GM18498 (cell line): ENCODE measurements at regions not wholly inside any gene's neighbourhood (a gene's known extent, or its start where the extent isn't known, plus 50 kb on each side); places are given as distances from the start of the nearest gene placed in this dataset.

Experiments
- ATAC-seq: cut with Tn5 transposase; IDR thresholded peaks from one replicate; pipeline ENCODE4 v1.9.1; 2021; ENCODE audit warnings: mild to moderate bottlenecking, moderate library complexity; ENCODE audit not compliant: unreplicated experiment

DNA sequence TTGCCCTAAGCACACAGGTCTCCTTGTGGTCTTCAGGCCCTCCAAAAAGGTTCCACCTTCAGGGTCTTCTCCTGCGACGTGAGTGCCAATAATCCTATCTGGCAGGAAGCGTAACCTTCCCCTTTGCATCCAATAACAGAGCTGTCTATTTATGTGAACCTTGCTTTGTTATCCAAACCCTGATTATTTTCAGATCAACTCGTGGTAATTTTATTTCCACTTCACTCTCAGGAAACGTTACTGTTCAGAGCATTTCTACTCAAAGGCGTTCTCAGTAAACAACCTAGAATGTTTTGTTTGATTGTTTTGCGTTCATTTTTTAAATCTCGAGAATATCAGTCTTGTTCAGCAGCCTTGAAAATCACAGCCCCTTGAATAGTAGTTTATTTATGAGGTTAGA, 232.3 kb upstream of the KLF6 start:
- ATAC-seq, result no peak

DNA sequence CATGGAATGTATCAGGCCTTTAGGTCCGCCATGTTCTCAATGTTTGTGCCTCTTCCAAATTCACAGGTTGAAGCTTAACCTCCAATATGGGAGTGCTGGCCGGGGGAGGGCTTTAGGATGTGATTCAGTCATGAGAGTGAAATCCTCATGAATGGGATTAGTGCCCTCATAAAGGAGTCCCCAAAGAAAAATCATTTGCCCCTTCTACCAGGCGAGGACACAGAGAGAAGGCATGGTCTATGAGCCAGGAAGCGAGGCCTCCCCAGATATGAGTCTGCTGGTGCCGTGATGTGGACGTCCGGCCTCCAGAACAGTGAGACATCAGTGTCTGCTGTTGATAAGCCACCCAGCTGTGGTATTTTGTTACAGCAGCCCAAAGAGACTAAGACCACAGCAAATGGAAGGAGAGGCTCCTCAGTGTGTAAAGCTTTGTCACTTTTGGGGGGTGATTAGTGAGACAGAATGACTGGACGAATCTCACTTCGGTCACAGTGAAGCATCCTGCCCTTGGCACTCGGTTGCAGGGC, 231.3 kb upstream of the KLF6 start:
- no peak for ATAC-seq

DNA sequence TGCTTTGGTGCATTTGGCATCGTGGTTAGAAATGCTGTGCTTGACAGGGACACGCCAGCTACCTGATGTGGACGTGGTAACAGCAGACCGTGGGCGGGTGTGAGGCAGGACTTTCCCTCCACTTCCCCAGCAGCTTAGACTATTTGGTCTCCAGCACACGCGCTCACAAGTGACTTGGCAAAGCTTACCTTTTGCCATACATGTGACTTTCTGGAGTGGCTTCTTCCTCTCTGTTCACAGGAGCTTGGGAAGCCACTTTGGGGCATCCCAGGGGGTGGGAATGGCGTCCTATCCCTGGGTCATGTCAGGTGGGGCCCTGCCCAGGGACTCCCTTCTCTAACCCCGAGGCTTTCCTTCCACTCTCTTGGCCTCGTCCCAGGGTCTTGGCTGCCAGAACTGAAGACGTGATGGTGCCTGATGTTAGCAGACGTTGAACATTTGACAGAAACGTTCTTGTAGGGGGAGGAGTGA, 228.7 kb upstream of the KLF6 start:
- ATAC-seq, result peak; percentile 83

DNA sequence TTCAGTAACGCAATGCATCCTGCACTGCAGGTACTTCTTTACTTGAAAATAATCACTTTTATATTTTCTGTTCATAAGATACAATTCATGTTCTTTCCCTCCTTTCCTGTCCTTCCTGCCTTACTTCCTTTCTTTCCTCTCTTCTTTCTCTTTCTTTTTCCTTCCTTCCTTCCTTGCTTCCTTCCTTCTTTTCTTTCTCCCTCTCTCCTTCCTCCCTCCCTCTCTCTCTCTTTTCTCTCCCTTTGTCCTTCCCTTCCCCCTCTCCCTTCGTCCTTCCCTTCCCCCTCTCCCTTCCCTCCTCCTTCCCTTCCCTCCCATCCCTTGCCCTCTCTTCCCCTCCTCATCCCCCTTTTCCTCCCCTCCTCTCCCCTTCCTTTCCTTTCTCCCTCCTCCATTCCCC, 227.8 kb upstream of the KLF6 start:
- no peak for ATAC-seq

DNA sequence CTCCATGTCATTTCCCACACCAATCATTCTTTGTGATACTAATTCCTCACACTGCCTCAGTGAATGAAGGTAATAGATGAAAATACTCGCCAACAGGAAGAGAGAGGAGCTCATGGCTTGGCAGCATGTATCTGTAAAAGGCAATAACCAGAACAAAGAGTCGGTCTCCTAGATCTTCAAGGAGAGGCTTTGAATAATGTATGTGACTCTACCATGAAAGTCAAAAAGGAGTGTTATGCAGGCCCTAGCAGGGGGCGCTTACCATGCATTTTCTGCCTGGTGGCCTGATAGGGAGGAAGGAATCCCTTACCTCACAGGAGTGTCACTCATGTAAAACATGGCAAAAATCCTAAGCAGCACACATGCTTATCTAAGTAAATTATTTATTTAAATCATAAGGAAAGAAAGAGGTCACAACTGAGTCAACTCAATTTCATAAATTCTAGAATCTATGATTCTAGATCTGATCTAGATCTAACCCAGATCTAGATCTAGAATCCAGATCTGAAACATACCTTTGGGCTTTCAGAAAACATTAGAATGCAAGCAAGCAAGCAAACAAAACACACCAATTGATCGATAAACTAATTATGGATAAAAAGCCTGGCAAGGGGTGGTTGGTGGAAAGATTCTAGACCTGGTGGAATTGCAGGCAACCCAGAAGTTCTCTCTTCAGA, 226.3 kb upstream of the KLF6 start:
- no peak for ATAC-seq

DNA sequence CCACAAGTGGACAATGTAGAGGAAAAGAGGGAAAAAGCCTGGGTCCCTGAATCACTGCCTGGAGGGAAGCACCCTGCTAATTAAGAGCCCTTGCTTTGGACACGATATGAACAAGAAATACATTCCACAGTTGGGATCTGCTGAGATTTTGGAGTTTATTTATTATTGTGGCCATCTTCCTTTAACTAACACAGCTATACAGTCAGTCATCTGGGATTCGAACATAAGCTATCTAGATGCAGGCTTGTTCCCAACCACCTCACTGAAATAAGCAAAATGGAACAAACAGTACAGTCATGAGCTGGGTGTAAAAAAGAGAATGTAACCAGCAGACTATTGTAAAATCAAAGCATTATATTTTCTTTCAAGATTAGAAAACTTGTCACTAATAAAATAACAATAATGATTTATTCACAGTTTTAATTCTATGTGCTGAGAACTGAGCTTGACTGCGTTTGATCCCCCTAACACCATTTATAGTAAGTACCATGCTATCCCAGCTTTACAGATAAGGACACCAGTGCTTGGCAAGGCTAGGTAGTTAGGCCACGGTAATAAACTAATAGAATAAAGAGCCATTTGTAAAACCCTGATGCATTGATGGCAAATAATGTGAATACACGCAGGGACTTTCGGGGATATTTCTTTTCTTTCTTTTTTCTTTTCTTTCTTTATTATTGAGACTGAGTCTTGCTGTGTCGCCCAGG, 223.8 kb upstream of the KLF6 start:
- ATAC-seq, result no peak

DNA sequence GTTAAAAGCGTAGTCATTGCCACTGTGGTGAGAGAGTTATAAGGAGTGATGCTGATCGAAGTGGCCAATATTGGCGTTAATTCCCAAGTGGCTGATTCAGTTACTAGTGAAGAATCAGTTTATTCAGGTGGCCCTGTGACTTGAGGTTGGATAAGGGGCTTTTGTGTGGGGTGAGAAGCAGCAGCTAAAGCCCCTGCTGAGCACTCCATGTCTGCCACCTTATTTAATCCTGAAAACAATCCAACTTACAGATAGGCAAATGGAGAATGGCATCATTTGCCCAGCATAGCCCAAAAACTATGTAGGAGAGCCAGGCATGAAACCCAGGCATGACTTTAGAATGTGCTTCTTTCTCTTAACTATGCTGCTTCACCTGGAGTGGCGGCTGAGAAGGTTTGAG, 222.8 kb upstream of the KLF6 start:
- no peak for ATAC-seq

DNA sequence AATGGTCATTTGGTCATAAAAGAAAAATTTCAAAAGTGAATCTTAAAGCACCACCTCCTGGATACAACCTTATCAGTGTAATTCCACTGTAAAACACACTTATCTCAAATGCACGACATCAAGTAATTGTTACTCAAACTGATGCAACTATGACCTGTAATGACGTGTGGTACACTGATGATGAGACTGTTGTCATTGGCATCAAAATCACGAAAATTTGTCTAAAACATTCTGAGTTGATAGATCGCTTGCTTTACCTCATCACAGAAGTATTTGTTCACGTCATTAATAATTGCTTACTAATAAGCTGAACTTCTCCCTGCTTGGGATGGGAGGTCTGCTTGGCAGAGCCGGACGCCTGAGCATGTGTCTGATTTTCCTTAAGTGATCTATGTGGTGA, 221.8 kb upstream of the KLF6 start:
- no peak for ATAC-seq

DNA sequence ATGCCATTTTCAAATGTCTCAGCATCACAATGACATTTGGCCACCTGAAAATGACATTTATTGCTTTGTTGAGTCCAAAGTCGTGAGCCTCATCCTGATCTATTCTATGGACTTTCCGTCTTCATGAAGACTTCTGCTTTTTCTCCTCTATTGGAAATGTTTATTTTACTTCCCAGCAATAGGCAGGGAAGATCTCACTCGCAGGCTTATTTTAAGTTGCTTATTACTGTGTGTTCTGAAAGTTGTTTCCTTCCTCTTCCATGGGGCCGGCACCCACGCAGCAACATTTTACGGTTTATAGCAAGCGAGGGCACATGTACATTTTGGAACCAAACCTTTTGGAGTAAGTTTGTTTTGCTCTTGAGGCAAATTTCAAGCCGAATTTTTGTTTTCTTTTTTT, 221.0 kb upstream of the KLF6 start:
- ATAC-seq, result no peak

DNA sequence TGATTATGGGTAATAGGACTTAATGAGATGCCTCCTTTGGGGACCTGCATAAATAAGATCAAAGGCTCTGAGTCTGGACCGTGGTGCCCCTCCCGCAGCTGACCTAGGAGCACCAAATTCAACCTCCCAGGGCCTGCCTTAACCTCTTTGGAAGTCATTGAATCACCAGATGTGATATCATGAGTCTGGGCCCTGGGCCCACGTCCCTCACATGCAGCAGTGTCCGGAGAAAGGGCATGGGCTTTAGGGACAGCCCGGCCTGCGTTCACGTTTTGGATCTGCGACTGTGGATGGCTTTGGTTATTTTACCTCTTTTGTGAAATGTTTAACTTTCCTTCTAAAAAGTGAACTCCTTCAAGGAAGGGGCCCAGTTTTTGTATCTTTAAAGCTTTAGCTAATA, 220.0 kb upstream of the KLF6 start:
- no peak for ATAC-seq

DNA sequence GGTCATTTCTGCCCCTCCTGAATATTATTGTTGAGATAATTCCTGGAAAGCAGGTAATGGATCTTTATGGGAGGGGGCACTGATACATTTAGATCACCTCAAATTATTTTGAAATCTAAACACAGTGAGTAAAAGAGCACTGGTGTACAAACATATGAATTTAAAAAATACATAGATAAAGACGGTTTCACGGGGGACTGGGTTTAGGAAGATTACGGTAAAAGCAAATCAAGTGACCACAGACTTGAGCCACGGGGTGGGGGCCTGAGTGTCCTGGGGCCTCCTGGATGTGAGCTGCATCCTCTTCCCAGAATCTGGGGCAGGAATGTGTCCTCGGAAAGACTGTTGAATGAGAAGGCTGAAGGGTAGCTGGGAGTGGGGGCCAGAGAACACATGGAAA, 219.1 kb upstream of the KLF6 start:
- ATAC-seq, result no peak

DNA sequence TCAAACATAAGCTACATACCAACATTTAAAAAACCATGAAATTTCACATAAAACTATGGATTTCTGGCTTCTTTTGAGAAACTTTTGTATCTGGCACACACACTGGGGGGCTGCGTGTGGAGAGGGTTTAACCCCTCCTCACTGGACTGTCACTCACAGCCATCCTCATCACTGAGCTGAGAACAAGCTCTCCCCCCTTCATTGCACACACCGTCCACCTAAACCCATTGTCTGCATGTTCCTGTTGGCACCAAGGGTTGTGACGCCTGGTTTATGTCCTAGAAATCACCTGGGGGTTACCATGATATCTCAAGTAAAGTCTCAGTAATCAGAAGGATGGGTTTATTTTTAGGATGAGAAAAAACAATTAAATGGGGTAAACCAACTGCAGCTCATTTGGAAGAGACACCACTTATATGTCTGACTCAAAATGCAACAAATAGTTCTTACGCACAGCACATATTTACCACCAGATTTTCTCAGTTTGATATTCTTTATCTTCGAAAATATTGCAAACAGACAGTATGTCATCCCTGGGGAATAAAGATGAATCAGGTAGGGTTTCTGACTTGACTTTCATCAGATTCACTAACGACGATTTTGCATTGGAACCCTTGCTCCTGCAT, 218.5 kb upstream of the KLF6 start:
- no peak for ATAC-seq

DNA sequence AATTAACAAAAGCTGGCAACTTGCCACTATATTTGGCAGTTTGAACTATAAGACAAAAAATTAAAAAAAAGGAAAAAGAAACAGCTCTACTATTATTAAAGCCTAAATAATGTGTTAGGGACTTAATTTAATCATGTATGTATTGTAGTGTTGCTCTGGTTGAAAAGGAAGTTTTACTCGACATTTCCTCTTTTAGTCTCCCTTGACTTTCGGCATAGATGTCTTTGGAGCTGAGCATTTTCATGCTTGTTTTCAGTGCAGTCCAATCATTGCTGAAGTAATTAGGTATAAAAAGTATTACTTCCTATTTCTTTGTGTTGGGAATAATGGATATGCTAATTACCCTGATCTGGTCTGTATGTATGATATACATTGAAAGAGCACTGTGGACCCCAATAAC, 216.8 kb upstream of the KLF6 start:
- no peak for ATAC-seq

DNA sequence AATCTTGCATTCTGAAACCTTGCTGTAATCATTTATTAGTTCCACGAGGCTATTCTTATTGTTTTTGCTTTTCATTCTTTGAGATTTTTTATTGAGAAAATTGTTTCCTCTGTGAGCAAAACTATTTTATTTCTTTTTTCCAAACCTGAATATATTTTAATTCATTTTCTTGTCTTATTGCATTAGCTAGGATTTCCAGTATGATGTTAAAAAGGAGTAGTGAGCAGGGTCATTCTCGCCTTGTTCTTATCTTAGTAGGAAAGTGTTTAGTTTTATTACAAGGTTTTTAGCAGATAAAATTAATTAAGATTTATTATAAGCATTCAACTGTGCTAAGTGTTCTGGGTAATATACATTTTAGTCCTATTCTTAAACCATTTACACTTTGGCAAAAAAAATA, 214.6 kb upstream of the KLF6 start:
- no peak for ATAC-seq

DNA sequence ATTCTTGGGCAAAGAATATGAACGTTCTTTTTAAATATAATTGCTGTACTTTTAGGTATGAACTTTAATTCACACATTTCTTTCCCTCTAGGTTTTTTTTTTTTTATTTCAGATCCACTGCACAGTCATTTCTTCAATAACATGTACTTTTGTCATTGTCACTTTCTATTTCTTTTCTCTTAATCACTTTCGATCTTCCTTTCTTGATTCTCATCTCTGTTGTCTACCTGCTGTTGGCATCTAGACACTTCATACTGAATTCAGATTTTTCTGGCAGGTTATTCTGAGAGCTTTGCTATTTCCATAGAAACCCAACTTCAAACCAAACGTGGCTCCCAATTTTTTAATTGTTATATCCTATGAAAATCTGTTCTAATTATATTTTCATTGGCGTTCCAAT, 211.7 kb upstream of the KLF6 start:
- ATAC-seq, result no peak

DNA sequence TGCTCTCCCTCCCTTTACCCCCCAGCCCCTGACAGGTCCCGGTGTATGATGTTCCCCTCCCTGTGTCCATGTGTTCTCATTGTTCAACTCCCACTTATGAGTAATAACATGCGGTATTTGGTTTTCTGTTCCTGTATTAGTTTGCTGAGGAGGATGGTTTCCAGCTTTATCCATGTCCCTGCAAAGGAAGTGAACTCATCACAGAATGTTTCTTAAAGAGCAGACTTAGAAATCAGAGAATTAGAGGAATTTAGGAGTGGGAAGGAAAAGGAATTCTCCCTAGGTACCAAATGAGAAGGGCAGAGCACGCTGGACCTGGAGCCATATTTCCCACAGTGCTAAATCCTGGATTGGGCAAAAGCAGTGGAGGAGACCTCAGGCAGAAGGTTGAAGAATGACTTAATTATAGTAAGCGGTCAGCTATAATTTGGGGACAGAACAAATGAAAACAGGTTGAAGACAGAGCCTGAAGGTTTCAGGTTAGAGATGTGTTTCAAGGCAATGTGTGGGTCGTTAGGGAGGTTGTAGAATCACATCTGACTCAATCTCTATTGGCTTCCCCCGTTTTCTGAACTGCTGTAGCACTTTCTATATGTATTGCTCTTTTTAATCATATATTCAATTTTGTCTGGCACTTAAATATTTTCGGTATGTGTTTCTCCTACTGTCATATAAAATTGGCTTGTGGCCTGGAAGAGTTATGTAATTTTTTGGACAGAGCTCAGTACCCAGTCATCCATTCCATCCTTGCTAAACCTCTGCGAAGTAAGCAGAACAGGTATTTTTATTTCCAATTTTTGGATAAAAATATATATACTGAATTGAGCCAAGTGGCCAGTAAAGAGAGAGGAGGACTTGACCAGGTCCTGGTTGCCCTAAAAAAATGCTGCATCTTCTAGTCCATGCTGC, 210.5 kb upstream of the KLF6 start:
- ATAC-seq, result no peak

DNA sequence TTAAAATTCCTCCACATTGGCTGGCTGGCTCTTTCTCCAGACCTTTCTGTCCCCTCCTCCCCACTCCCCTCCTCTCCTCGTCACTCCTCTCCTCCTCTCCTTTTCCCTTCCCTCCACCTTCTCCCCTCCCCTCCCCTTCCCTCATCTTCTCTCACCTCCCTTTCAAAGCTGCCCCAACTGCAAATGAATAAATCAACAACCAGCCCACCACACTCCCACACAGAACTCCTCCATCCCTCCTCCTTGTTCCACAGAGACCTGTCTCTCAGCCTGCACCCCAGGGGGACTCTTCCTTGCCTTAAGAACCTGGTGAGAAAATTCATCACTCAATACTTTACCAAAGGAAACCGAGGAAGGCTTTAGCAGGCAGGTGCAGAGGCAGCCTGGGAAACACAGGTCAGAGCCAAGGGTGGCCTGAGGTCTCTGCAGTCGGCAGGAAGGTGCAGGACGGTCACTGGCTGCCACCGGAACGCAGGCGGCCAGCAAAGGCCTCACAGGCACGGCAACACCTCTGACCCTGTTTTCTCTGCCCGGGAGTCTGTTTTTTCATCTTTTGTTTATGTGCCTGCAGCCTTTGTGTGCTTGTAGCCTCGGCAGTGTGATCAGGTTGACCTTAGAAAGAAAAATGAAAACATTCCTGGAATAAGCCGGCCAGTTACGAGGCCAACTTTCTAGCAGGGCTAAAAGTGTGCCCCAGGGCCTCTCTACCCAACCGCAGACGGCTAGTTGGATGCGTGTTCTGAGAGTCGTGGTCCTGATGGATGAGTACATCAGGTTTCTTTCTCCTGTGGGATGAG, 207.6 kb upstream of the KLF6 start:
- no peak for ATAC-seq

DNA sequence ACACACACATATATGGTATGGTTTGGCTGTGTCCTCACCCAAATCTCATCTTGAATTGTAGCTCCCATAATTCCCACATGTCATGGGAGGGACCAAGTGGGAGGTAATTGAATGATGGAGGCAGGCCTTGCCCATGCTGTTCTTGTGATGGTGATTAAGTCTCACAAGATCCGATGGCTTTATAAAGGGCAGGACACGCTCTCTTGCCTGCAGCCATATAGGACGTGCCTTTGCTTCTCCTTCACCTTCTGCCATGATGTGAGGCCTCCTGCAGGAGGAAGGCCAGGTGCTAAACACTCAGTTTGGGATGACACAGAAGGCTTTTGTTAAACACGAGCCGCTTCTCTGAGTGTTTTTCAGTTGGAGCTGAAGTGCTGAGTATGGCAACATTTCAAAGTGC, 205.3 kb upstream of the KLF6 start:
- no peak for ATAC-seq

DNA sequence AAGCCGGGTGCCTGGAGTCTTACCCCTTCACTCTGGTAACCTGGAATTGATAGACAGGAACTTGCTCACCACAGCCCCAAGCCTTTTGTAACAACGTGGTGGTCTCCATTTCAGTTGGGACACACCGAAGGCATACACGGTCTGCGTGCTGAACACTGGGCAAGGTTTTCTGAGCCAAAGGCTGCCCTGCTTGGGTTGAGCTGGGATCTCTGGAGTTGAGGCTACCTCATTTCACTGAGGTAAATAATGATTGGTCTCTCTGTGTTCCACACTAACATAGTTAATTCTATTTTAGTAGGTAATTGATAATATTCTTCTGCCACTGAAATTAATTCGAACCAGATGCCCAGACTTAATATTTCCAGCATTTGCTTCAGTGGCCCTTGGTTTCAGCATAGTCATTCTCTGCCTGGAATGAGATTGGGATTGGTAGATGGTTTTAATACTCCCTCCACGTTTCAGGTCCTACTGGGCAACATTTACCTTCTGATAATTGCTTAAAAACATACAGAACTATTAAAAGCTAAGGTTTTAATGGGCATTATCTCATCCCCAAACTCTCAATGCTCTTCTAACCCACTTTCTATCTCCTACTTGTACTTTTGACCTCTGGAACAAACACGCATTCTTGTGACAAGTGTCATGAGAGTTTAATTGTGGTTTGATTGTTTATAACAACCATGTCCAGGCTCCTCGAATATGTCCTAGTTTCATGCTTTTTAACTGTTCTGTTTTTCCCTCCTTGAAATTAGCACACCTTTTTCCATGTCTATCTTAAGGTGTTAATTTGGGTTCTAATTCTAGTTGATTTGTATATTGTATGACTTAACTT, 202.3 kb upstream of the KLF6 start:
- ATAC-seq, result no peak
